ENCODE measurements at regions not wholly inside any gene's neighbourhood (a gene's known extent, or its start where the extent isn't known, plus 50 kb on each side); places are given as distances from the start of the nearest gene placed in this dataset.
"Not testable (repeated sequence)": the region's sequence is repeated elsewhere in the genome, so short reads cannot be mapped to it uniquely, and the experiment has no call there.

GRCh38 chr11:112706863-112707262 is 254.4 kb upstream of the NCAM1 start:
- H3K4me3 ChIP-seq (ENCODE audit: insufficient read depth, low read depth, low read length), result no peak overlapping the region
- no peak overlapping the region for H3K4ac ChIP-seq (ENCODE audit: low read depth, low read length)
- no peaks in the 10 kb centered on the region for H3K79me1 ChIP-seq (ENCODE audit: low read depth in 1 of 2, low read length in 2 of 2)
- no peak overlapping the region for H4K8ac ChIP-seq (ENCODE audit: low read depth in 2 of 2, low read length in 2 of 2)
- no peak overlapping the region for H4K91ac ChIP-seq (ENCODE audit: insufficient read depth, low read depth, low read length)
- no CpG with 5 or more reads among the region's 1 CpG for WGBS, 2 experiments (ENCODE audit: extremely low coverage in 2 of 2, insufficient read length in 1 of 2)
- H2AK5ac ChIP-seq (ENCODE audit: low read depth, low read length), result no peak overlapping the region
- H2BK120ac ChIP-seq (ENCODE audit: low read depth, low read length), result no peak overlapping the region
- BruUV-seq (replicated peaks), result no TSS peak
- H3K23ac ChIP-seq (ENCODE audit: low read depth, low read length), result no peak overlapping the region
- no peak overlapping the region for H3K4me2 ChIP-seq (ENCODE audit: low read depth, low read length)
- DNase-seq (no peak), ATAC-seq (ENCODE audit: low read depth) (no peak)
- no peaks in the 10 kb centered on the region for H3K9me3 ChIP-seq (ENCODE audit: control insufficient read depth, insufficient read depth, low read length)
- H4K5ac ChIP-seq (ENCODE audit: low read depth, low read length), result no peak overlapping the region
- no peak overlapping the region for H3K14ac ChIP-seq (replicated peaks; ENCODE audit: low read depth, low read length)
- no peak overlapping the region for H2AFZ ChIP-seq (replicated peaks; ENCODE audit: low read length, poor library complexity)
- dilution Hi-C loops (cut with HindIII; ENCODE audit: low sequenced_read_pairs, unreplicated experiment), result no loop called here
- POLR2A ChIA-PET (ENCODE audit: unreplicated experiment), result no interaction called here
- no peaks in the 10 kb centered on the region for H3K4me1 ChIP-seq (ENCODE audit: control insufficient read depth, insufficient read depth, low read length)
- no peaks in the 10 kb centered on the region for H4K20me1 ChIP-seq (ENCODE audit: insufficient read depth, low read length)
- H3K27me3 ChIP-seq (ENCODE audit: control insufficient read depth, insufficient read depth, low read length), result no peaks in the 10 kb centered on the region
- no peak overlapping the region for H2BK20ac ChIP-seq (ENCODE audit: low read depth, low read length)
- CTCF ChIA-PET, result no interaction called here
- no peak overlapping the region for H3K56ac ChIP-seq (ENCODE audit: extremely low read depth, insufficient read depth, low read length)
- no peak overlapping the region for H2BK15ac ChIP-seq (ENCODE audit: low read depth, low read length)
- intact Hi-C loops (cut with micrococcal nuclease), result no loop called here
- no peak overlapping the region for H3K18ac ChIP-seq (ENCODE audit: low read depth, low read length)
- no peaks in the 10 kb centered on the region for H3K36me3 ChIP-seq (ENCODE audit: control insufficient read depth, insufficient read depth, low read length)
- H3K27ac ChIP-seq (ENCODE audit: insufficient read depth, low read length), result no peak overlapping the region
- TF ChIP-seq CEBPB (IDR thresholded peaks at IDR 0.05; ENCODE audit: low read depth, low read length), result peak; percentile 74
- TF ChIP-seq, protein P1, sequence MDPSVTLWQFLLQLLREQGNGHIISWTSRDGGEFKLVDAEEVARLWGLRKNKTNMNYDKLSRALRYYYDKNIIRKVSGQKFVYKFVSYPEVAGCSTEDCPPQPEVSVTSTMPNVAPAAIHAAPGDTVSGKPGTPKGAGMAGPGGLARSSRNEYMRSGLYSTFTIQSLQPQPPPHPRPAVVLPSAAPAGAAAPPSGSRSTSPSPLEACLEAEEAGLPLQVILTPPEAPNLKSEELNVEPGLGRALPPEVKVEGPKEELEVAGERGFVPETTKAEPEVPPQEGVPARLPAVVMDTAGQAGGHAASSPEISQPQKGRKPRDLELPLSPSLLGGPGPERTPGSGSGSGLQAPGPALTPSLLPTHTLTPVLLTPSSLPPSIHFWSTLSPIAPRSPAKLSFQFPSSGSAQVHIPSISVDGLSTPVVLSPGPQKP (IDR thresholded peaks at IDR 0.05; ENCODE audit: borderline replicate concordance, low read depth, low read length), result no peak
- no peak for TF ChIP-seq CHD1 (IDR thresholded peaks at IDR 0.05; ENCODE audit: low read depth, low read length)
- TF ChIP-seq SMC3 (IDR thresholded peaks at IDR 0.05; ENCODE audit: low read depth, low read length), result no peak
- TF ChIP-seq BHLHE40 (IDR thresholded peaks at IDR 0.05; ENCODE audit: low read depth, low read length), result no peak
- H2AK9ac ChIP-seq (replicated peaks; ENCODE audit: low read depth, low read length, poor library complexity), result no peak overlapping the region
- no peaks in the 10 kb centered on the region for H3K9me1 ChIP-seq (ENCODE audit: insufficient read depth, low read length)
- in situ Hi-C loops (cut with MboI; ENCODE audit: low sequenced_read_pairs), result no loop called here
- H3K9ac ChIP-seq (ENCODE audit: low read depth, low read length), result no peak overlapping the region
- H2BK5ac ChIP-seq (ENCODE audit: low read depth, low read length, poor library complexity, severe bottlenecking), result no peak overlapping the region

GRCh38 chr11:112714340-112714739 is 246.9 kb upstream of the NCAM1 start:
- dilution Hi-C loops (cut with HindIII; ENCODE audit: low sequenced_read_pairs, unreplicated experiment); DNase-seq; H3K27me3 ChIP-seq (ENCODE audit: control insufficient read depth, insufficient read depth, low read length); H3K9me1 ChIP-seq (ENCODE audit: insufficient read depth, low read length); H3K27ac ChIP-seq (ENCODE audit: insufficient read depth, low read length); H2BK5ac ChIP-seq (ENCODE audit: low read depth, low read length, poor library complexity, severe bottlenecking); H3K9ac ChIP-seq (ENCODE audit: low read depth, low read length); H2BK20ac ChIP-seq (ENCODE audit: low read depth, low read length); H3K4me1 ChIP-seq (ENCODE audit: control insufficient read depth, insufficient read depth, low read length); H3K56ac ChIP-seq (ENCODE audit: extremely low read depth, insufficient read depth, low read length); in situ Hi-C loops (cut with MboI; ENCODE audit: low sequenced_read_pairs); H4K20me1 ChIP-seq (ENCODE audit: insufficient read depth, low read length); H2AK9ac ChIP-seq (replicated peaks; ENCODE audit: low read depth, low read length, poor library complexity); H3K36me3 ChIP-seq (ENCODE audit: control insufficient read depth, insufficient read depth, low read length); intact Hi-C loops (cut with micrococcal nuclease); H3K14ac ChIP-seq (replicated peaks; ENCODE audit: low read depth, low read length); H3K18ac ChIP-seq (ENCODE audit: low read depth, low read length); H3K4me3 ChIP-seq (ENCODE audit: insufficient read depth, low read depth, low read length); H3K4me2 ChIP-seq (ENCODE audit: low read depth, low read length); H3K4ac ChIP-seq (ENCODE audit: low read depth, low read length); H3K9me3 ChIP-seq (ENCODE audit: control insufficient read depth, insufficient read depth, low read length); BruUV-seq (replicated peaks); H2BK120ac ChIP-seq (ENCODE audit: low read depth, low read length); H2AFZ ChIP-seq (replicated peaks; ENCODE audit: low read length, poor library complexity); H4K8ac ChIP-seq (ENCODE audit: low read depth in 2 of 2, low read length in 2 of 2); ATAC-seq (ENCODE audit: low read depth); H2AK5ac ChIP-seq (ENCODE audit: low read depth, low read length); H3K79me1 ChIP-seq (ENCODE audit: low read depth in 1 of 2, low read length in 2 of 2); CTCF ChIA-PET; H2BK15ac ChIP-seq (ENCODE audit: low read depth, low read length); POLR2A ChIA-PET (ENCODE audit: unreplicated experiment); H3K23ac ChIP-seq (ENCODE audit: low read depth, low read length); H4K91ac ChIP-seq (ENCODE audit: insufficient read depth, low read depth, low read length); H4K5ac ChIP-seq (ENCODE audit: low read depth, low read length): not testable (repeated sequence)
- WGBS, 2 experiments (ENCODE audit: extremely low coverage in 2 of 2, insufficient read length in 1 of 2), result 53% methylated on average over 3 of the region's 4 CpGs; no CpG with 5 or more reads in 1 of the 2 experiments
